Sigmoid colon (tissue), 6 donors: ENCODE measurements at regions not wholly inside any gene's neighbourhood (a gene's known extent, or its start where the extent isn't known, plus 50 kb on each side); places are given as distances from the start of the nearest gene placed in this dataset.

ENCODE experiments used
- DNase-seq: peaks from one replicate; pipeline ENCODE4 v3.0.0-alpha.2; 2019
- H3K27ac ChIP-seq, 4 donors: fragments of 200-600 bp; sonication (generic); one replicate each; pipeline ENCODE4 v1.5.1; 2016 to 2019; ENCODE audit warnings: mild to moderate bottlenecking in 1 of 4
- H3K27me3 ChIP-seq, 3 donors: fragments of 200-600 bp; sonication (generic); one replicate each; pipeline ENCODE4 v1.5.1; 2019; ENCODE audit warnings: mild to moderate bottlenecking in 1 of 3
- H3K36me3 ChIP-seq, 4 donors: fragments of 200-600 bp; sonication (generic); one replicate each; pipeline ENCODE4 v1.5.1; 2016 to 2019
- H3K4me1 ChIP-seq, 4 donors: fragments of 200-600 bp; sonication (generic); one replicate each; pipeline ENCODE4 v1.5.1; 2017 to 2019
- H3K4me3 ChIP-seq, 4 donors: fragments of 200-600 bp; sonication (generic); one replicate each; pipeline ENCODE4 v1.5.1; 2017 to 2019; ENCODE audit warnings: mild to moderate bottlenecking in 2 of 4, moderate library complexity in 1 of 4
- H3K9me3 ChIP-seq, 4 donors: fragments of 200-600 bp in 3 of 4; sonication (generic) in 3 of 4; one replicate each; pipeline versions ENCODE4 v1.5.1 to v1.6.1; 2013 to 2019
- CTCF ChIP-seq, 4 experiments: fragments of 450-650 bp in 3 of 4; fragments of 200-600 bp in 1 of 4; IDR thresholded peaks; one replicate each; pipeline ENCODE4 v1.5.1; 2016 to 2019; ENCODE audit warnings: antibody characterized with exemption in 4 of 4, mild to moderate bottlenecking in 3 of 4, moderate library complexity in 2 of 4
- EP300 ChIP-seq, 4 donors: sonication (generic); formaldehyde crosslinking; IDR thresholded peaks; one replicate each; pipeline ENCODE4 v1.6.1; 2017; ENCODE audit warnings: antibody characterized with exemption in 4 of 4
- POLR2A ChIP-seq, 2 donors: fragments of 450-650 bp; IDR thresholded peaks; one replicate each; pipeline ENCODE4 v1.6.1; 2016; ENCODE audit warnings: antibody characterized with exemption in 2 of 2, mild to moderate bottlenecking in 2 of 2, moderate library complexity in 2 of 2
- POLR2AphosphoS5 ChIP-seq, 4 donors: sonication (generic); formaldehyde crosslinking; IDR thresholded peaks; one replicate each; pipeline ENCODE4 v1.6.1; 2017; ENCODE audit warnings: antibody characterized with exemption in 4 of 4
- WGBS, 2 donors: extraction: QIAGEN DNeasy Blood & Tissue Kit; methylation state at CpG; one replicate each; pipeline ENCODE4 v1.1.7; 2013; 5-methylcytosine and 5-hydroxymethylcytosine counted together
- intact Hi-C: fragments of 100-400 bp; cut with DNase I; formaldehyde crosslinking; loops from one replicate; pipeline ENCODE4 v1.15.1; 2023
- donor health status: healthy with polysubstance abuse.
- donor health status: healthy.

GRCh38 chrX:122914256-122914655, 269.8 kb upstream of the GRIA3 start:
- no peaks in the 10 kb centered on the region for H3K36me3 ChIP-seq
- 93% methylated on average over 5 of the region's 5 CpGs for WGBS, 2 donors
- H3K4me1 ChIP-seq = no peaks in the 10 kb centered on the region
- no peak overlapping the region for H3K27ac ChIP-seq
- TF ChIP-seq EP300 (IDR thresholded peaks at IDR 0.05) (no peak), POLR2AphosphoS5 (IDR thresholded peaks at IDR 0.05) (no peak), CTCF (IDR thresholded peaks at IDR 0.05) (no peak), POLR2A (IDR thresholded peaks at IDR 0.05) (no peak)
- no peak overlapping the region for H3K4me3 ChIP-seq
- no peak for DNase-seq
- no peaks in the 10 kb centered on the region for H3K27me3 ChIP-seq
- no peaks in the 10 kb centered on the region for H3K9me3 ChIP-seq
- intact Hi-C loops = no loop called here

GRCh38 chrX:122934131-122934530, 249.9 kb upstream of the GRIA3 start:
- H3K4me3 ChIP-seq = no peak overlapping the region
- no peaks in the 10 kb centered on the region for H3K9me3 ChIP-seq
- WGBS, 2 donors = 88 to 89% methylated on average over 1 of the region's 1 CpG
- no peaks in the 10 kb centered on the region for H3K27me3 ChIP-seq
- TF ChIP-seq POLR2AphosphoS5 (IDR thresholded peaks at IDR 0.05) (no peak), EP300 (IDR thresholded peaks at IDR 0.05) (no peak), POLR2A (IDR thresholded peaks at IDR 0.05) (no peak), CTCF (IDR thresholded peaks at IDR 0.05) (no peak)
- intact Hi-C loops = no loop called here
- no peaks in the 10 kb centered on the region for H3K4me1 ChIP-seq
- H3K27ac ChIP-seq = no peak overlapping the region
- DNase-seq = no peak
- no peaks in the 10 kb centered on the region for H3K36me3 ChIP-seq

- no peaks in the 10 kb centered on the region for H3K36me3 ChIP-seq
- H3K27me3 ChIP-seq = no peaks in the 10 kb centered on the region
- H3K4me3 ChIP-seq = no peak overlapping the region
- 54 to 63% methylated on average over 1 of the region's 1 CpG for WGBS, 2 donors
- intact Hi-C loops = no loop called here
- H3K4me1 ChIP-seq = no peaks in the 10 kb centered on the region
- H3K9me3 ChIP-seq = peaks cover 0 to 2% (median 0%) of the 10 kb centered on the region in 4 donors
- no peak overlapping the region for H3K27ac ChIP-seq
- no peak for DNase-seq
- no peak for TF ChIP-seq EP300 (IDR thresholded peaks at IDR 0.05)
- no peak for TF ChIP-seq POLR2AphosphoS5 (IDR thresholded peaks at IDR 0.05)
- TF ChIP-seq CTCF (IDR thresholded peaks at IDR 0.05) = no peak
- no peak for TF ChIP-seq POLR2A (IDR thresholded peaks at IDR 0.05)
Measured at GRCh38 chrX:122940199-122940598, 243.9 kb upstream of the GRIA3 start.

- Histone ChIP-seq H3K4me3 (no peak overlapping the region), H3K27ac (no peak overlapping the region), H3K4me1 (no peaks in the 10 kb centered on the region), H3K27me3 (no peaks in the 10 kb centered on the region), H3K36me3 (no peaks in the 10 kb centered on the region), H3K9me3 (peaks cover 0 to 2% (median 0%) of the 10 kb centered on the region in 4 donors)
- 4 to 19% methylated on average over 1 of the region's 1 CpG for WGBS, 2 donors
- no peak for TF ChIP-seq CTCF (IDR thresholded peaks at IDR 0.05)
- TF ChIP-seq EP300 (IDR thresholded peaks at IDR 0.05) = no peak
- no peak for TF ChIP-seq POLR2A (IDR thresholded peaks at IDR 0.05)
- DNase-seq = no peak
- intact Hi-C loops = no loop called here
Measured at GRCh38 chrX:122941806-122942205, 242.3 kb upstream of the GRIA3 start.

- Histone ChIP-seq H3K27ac (no peak overlapping the region), H3K27me3 (no peaks in the 10 kb centered on the region), H3K36me3 (no peaks in the 10 kb centered on the region), H3K4me1 (no peaks in the 10 kb centered on the region), H3K9me3 (peaks cover 0 to 2% (median 0%) of the 10 kb centered on the region in 4 donors), H3K4me3 (no peak overlapping the region)
- intact Hi-C loops = no loop called here
- TF ChIP-seq POLR2AphosphoS5 (IDR thresholded peaks at IDR 0.05) (no peak), POLR2A (IDR thresholded peaks at IDR 0.05) (no peak), CTCF (IDR thresholded peaks at IDR 0.05) (no peak), EP300 (IDR thresholded peaks at IDR 0.05) (no peak)
- 92 to 96% methylated on average over 3 of the region's 3 CpGs for WGBS, 2 donors
- no peak for DNase-seq
Measured at GRCh38 chrX:122943918-122944317, 240.2 kb upstream of the GRIA3 start.
